H9 (cell line): ENCODE measurements at regions not wholly inside any gene's neighbourhood (a gene's known extent, or its start where the extent isn't known, plus 50 kb on each side); places are given as distances from the start of the nearest gene placed in this dataset.

Experiments
- DNase-seq: peaks from one replicate; pipeline ENCODE4 v3.0.0-alpha.2; 2017
- H2AFZ ChIP-seq: one replicate; pipeline ENCODE4 v1.6.1; 2013; ENCODE audit warnings: mild to moderate bottlenecking, low read length, control low read depth, moderate library complexity
- H2AK5ac ChIP-seq: 2 replicates; pipeline ENCODE4 v1.6.1; 2013; ENCODE audit warnings: low read length, control low read depth, mixed read lengths; ENCODE audit not compliant: insufficient read length
- H2BK120ac ChIP-seq: one replicate; pipeline ENCODE4 v1.6.1; 2013; ENCODE audit warnings: low read depth, mild to moderate bottlenecking, low read length, control low read depth, inconsistent platforms; ENCODE audit not compliant: poor library complexity, severe bottlenecking
- H2BK12ac ChIP-seq: 2 replicates; pipeline ENCODE4 v1.6.1; 2013; ENCODE audit warnings: low read length, control low read depth, mixed read lengths, low read depth; ENCODE audit not compliant: insufficient read length
- H2BK15ac ChIP-seq: 2 replicates; pipeline ENCODE4 v1.6.1; 2013; ENCODE audit warnings: low read depth, low read length, control low read depth
- H2BK20ac ChIP-seq: one replicate; pipeline ENCODE4 v1.6.1; 2013; ENCODE audit warnings: low read depth, mild to moderate bottlenecking, low read length, control low read depth, inconsistent platforms; ENCODE audit not compliant: poor library complexity, severe bottlenecking
- H2BK5ac ChIP-seq: 2 replicates; pipeline ENCODE4 v1.6.1; 2013; ENCODE audit warnings: low read length, control low read depth, mixed read lengths; ENCODE audit not compliant: insufficient read length
- H3K14ac ChIP-seq: 2 replicates; pipeline ENCODE4 v1.6.1; 2013; ENCODE audit warnings: low read length, control low read depth; ENCODE audit not compliant: insufficient read depth
- H3K18ac ChIP-seq: 2 replicates; pipeline ENCODE4 v1.6.1; 2013; ENCODE audit warnings: low read depth, mild to moderate bottlenecking, mixed read lengths, low read length, control low read depth; ENCODE audit not compliant: insufficient read length
- H3K23ac ChIP-seq: 2 replicates; pipeline ENCODE4 v1.6.1; 2013; ENCODE audit warnings: low read length, control low read depth, mixed read lengths, low read depth; ENCODE audit not compliant: insufficient read length
- H3K23me2 ChIP-seq: 2 replicates; pipeline ENCODE4 v1.6.1; 2013; ENCODE audit warnings: low read depth, mild to moderate bottlenecking, mixed read lengths, low read length, control low read depth; ENCODE audit not compliant: insufficient read length, poor library complexity, severe bottlenecking
- H3K27ac ChIP-seq: 2 replicates; pipeline ENCODE4 v1.5.1; 2013; ENCODE audit warnings: low read length, control low read depth, mixed read lengths, low read depth; ENCODE audit not compliant: insufficient read length
- H3K27me3 ChIP-seq: 2 replicates; pipeline ENCODE4 v1.6.1; 2013; ENCODE audit warnings: low read length, control low read depth, inconsistent platforms; ENCODE audit not compliant: insufficient read depth
- H3K4ac ChIP-seq: 2 replicates; pipeline ENCODE4 v1.6.1; 2013; ENCODE audit warnings: low read depth, mild to moderate bottlenecking, control low read depth, inconsistent platforms, low read length, moderate library complexity
- H3K4me1 ChIP-seq: 2 replicates; pipeline ENCODE4 v1.6.1; 2013; ENCODE audit warnings: low read length, control low read depth, inconsistent platforms; ENCODE audit not compliant: insufficient read depth
- H3K4me2 ChIP-seq: 2 replicates; pipeline ENCODE4 v1.6.1; 2013; ENCODE audit warnings: low read length, control low read depth, mixed read lengths; ENCODE audit not compliant: insufficient read length, insufficient read depth
- H3K56ac ChIP-seq: 2 replicates; pipeline ENCODE4 v1.6.1; 2013; ENCODE audit warnings: low read depth, mild to moderate bottlenecking, mixed read lengths, low read length, control low read depth; ENCODE audit not compliant: insufficient read length
- H3K79me1 ChIP-seq: 2 replicates; pipeline ENCODE4 v1.6.1; 2013; ENCODE audit warnings: low read depth, mild to moderate bottlenecking, moderate library complexity, low read length, control low read depth, inconsistent platforms; ENCODE audit not compliant: insufficient read depth, poor library complexity, severe bottlenecking
- H3K79me2 ChIP-seq: 2 replicates; pipeline ENCODE4 v1.6.1; 2013; ENCODE audit warnings: low read length, control low read depth, inconsistent platforms; ENCODE audit not compliant: insufficient read depth
- H3K9ac ChIP-seq: 2 replicates; pipeline ENCODE4 v1.6.1; 2013; ENCODE audit warnings: low read length, control low read depth, mixed read lengths; ENCODE audit not compliant: insufficient read length; ENCODE audit errors: extremely low read depth
- H3K9me3 ChIP-seq: one replicate; pipeline ENCODE4 v1.6.1; 2013; ENCODE audit warnings: low read depth, low read length, inconsistent platforms; ENCODE audit not compliant: control insufficient read depth
- H3T11ph ChIP-seq: one replicate; pipeline ENCODE4 v1.6.1; 2013; ENCODE audit warnings: mild to moderate bottlenecking, low read length, control low read depth, inconsistent platforms
- H4K20me1 ChIP-seq: one replicate; pipeline ENCODE4 v1.6.1; 2013; ENCODE audit not compliant: control insufficient read depth, insufficient read length, insufficient read depth
- H4K5ac ChIP-seq: 2 replicates; pipeline ENCODE4 v1.6.1; 2013; ENCODE audit warnings: low read depth, mild to moderate bottlenecking, mixed read lengths, low read length, control low read depth; ENCODE audit not compliant: insufficient read length
- H4K8ac ChIP-seq: replicated peaks from 2 replicates; pipeline ENCODE4 v1.6.1; 2013; ENCODE audit warnings: low read length, control low read depth, mixed read lengths, low read depth; ENCODE audit not compliant: insufficient read length
- H4K91ac ChIP-seq: 2 replicates; pipeline ENCODE4 v1.6.1; 2013; ENCODE audit warnings: low read depth, mild to moderate bottlenecking, moderate library complexity, mixed read lengths, low read length, control low read depth; ENCODE audit not compliant: insufficient read length
- H3K27ac Mint-ChIP-seq, 3 experiments: 2 replicates in 2 of 3; 3 replicates in 1 of 3; pipeline ENCODE4 v1.8.0; 2020 to 2021; ENCODE audit warnings: mixed read lengths in 3 of 3, mild to moderate bottlenecking in 1 of 3, moderate library complexity in 1 of 3
- H3K27me3 Mint-ChIP-seq: 2 replicates; pipeline ENCODE4 v1.8.0; 2021; ENCODE audit warnings: low read depth, mild to moderate bottlenecking, moderate library complexity, mixed read lengths
- H3K36me3 Mint-ChIP-seq, 3 experiments: 2 replicates in 2 of 3; 3 replicates in 1 of 3; pipeline ENCODE4 v1.8.0; 2020 to 2021; ENCODE audit warnings: low read depth in 3 of 3, mixed read lengths in 3 of 3; ENCODE audit not compliant: insufficient read depth in 1 of 3
- H3K4me1 Mint-ChIP-seq, 2 experiments: 2 replicates each; pipeline ENCODE4 v1.8.0; 2020; ENCODE audit warnings: mixed read lengths in 2 of 2
- H3K4me3 Mint-ChIP-seq, 2 experiments: 2 replicates in 1 of 2; 3 replicates in 1 of 2; pipeline ENCODE4 v1.8.0; 2020 to 2021; ENCODE audit warnings: mild to moderate bottlenecking in 2 of 2, mixed read lengths in 2 of 2, moderate library complexity in 1 of 2
- H3K9me3 Mint-ChIP-seq, 2 experiments: 2 replicates in 1 of 2; 3 replicates in 1 of 2; pipeline ENCODE4 v1.8.0; 2020; ENCODE audit warnings: mild to moderate bottlenecking in 2 of 2, mixed read lengths in 2 of 2, moderate library complexity in 1 of 2
- WGBS: extraction: QIAGEN DNeasy Blood & Tissue Kit; methylation state at CpG from one replicate; pipeline ENCODE4 v1.1.7; 2013; ENCODE audit warnings: missing lambda C conversion rate, low lambda C conversion rate, mixed read lengths; ENCODE audit not compliant: insufficient read length; ENCODE audit errors: extremely low coverage; 5-methylcytosine and 5-hydroxymethylcytosine counted together
- TF ChIP-seq, protein P1 (sequence below): fragments of 200-600 bp; sonication (generic); conservative IDR thresholded peaks from 3 replicates; pipeline ENCODE4 v1.8.0; 2021; ENCODE audit warnings: antibody characterized with exemption, mild to moderate bottlenecking

DNA sequence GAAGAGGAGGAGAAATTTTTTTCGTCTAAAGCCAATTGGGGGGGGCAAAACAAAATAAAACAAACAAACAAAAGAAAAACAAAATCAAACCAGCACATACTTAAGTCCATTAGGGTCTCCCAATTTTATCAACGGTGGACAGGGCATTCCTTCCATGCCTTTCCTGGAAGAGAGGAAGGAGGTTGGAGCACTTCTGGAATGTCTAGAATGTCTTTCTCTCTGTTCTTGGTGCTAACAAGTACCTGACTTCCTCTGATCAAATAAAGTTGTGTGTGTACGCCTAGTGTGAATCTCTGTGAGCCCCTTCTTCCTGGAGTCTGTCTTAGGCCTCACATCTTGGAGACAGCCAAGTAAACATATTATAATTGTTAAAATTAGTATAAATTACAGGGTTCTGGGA is 399.0 kb upstream of the LRRTM1 start:
- no peak overlapping the region for H4K5ac ChIP-seq
- H3T11ph ChIP-seq, result no peak overlapping the region
- H3K18ac ChIP-seq, result no peak overlapping the region
- H3K4me2 ChIP-seq, result no peak overlapping the region
- TF ChIP-seq, protein P1, sequence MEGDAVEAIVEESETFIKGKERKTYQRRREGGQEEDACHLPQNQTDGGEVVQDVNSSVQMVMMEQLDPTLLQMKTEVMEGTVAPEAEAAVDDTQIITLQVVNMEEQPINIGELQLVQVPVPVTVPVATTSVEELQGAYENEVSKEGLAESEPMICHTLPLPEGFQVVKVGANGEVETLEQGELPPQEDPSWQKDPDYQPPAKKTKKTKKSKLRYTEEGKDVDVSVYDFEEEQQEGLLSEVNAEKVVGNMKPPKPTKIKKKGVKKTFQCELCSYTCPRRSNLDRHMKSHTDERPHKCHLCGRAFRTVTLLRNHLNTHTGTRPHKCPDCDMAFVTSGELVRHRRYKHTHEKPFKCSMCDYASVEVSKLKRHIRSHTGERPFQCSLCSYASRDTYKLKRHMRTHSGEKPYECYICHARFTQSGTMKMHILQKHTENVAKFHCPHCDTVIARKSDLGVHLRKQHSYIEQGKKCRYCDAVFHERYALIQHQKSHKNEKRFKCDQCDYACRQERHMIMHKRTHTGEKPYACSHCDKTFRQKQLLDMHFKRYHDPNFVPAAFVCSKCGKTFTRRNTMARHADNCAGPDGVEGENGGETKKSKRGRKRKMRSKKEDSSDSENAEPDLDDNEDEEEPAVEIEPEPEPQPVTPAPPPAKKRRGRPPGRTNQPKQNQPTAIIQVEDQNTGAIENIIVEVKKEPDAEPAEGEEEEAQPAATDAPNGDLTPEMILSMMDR, result no peak
- H2BK5ac ChIP-seq, result no peak overlapping the region
- no peaks in the 10 kb centered on the region for H3K27me3 ChIP-seq
- H3K36me3 Mint-ChIP-seq, result no peaks in the 10 kb centered on the region; a peak in 1 of 7 replicates
- no peak overlapping the region for H3K27ac Mint-ChIP-seq
- H3K27ac ChIP-seq, result no peak overlapping the region
- H3K23me2 ChIP-seq, result no peaks in the 10 kb centered on the region
- peaks cover 0 to 4% of the 10 kb centered on the region in 2 experiments; a peak in 1 of 5 replicates for H3K9me3 Mint-ChIP-seq
- no peak overlapping the region for H3K56ac ChIP-seq
- no peak overlapping the region for H3K14ac ChIP-seq
- H2BK120ac ChIP-seq, result no peak overlapping the region
- H3K23ac ChIP-seq, result no peak overlapping the region
- no peak overlapping the region for H4K8ac ChIP-seq
- no peak overlapping the region for H2AK5ac ChIP-seq
- no peak overlapping the region for H2BK20ac ChIP-seq
- H3K9ac ChIP-seq, result no peak overlapping the region
- H2BK15ac ChIP-seq, result no peak overlapping the region
- WGBS, result no CpG with 5 or more reads among the region's 3 CpGs
- no peak overlapping the region for H2BK12ac ChIP-seq
- H3K4me3 Mint-ChIP-seq, result no peak overlapping the region
- H4K91ac ChIP-seq, result no peak overlapping the region
- H3K9me3 ChIP-seq, result no peaks in the 10 kb centered on the region
- H3K27me3 Mint-ChIP-seq, result no peaks in the 10 kb centered on the region
- H4K20me1 ChIP-seq, result no peaks in the 10 kb centered on the region
- H3K4me1 Mint-ChIP-seq, result peaks cover 0 to 5% of the 10 kb centered on the region in 2 experiments; a peak in 1 of 4 replicates
- DNase-seq, result no peak
- no peak overlapping the region for H3K4ac ChIP-seq
- no peak overlapping the region for H2AFZ ChIP-seq
- no peaks in the 10 kb centered on the region for H3K79me1 ChIP-seq
- no peaks in the 10 kb centered on the region for H3K79me2 ChIP-seq
- no peaks in the 10 kb centered on the region for H3K4me1 ChIP-seq
